GM21390 (cell line): ENCODE measurements at regions not wholly inside any gene's neighbourhood (a gene's known extent, or its start where the extent isn't known, plus 50 kb on each side); places are given as distances from the start of the nearest gene placed in this dataset.

ENCODE experiments used
- ATAC-seq: cut with Tn5 transposase; IDR thresholded peaks from one replicate; pipeline ENCODE4 v1.9.1; 2021; ENCODE audit not compliant: unreplicated experiment

DNA sequence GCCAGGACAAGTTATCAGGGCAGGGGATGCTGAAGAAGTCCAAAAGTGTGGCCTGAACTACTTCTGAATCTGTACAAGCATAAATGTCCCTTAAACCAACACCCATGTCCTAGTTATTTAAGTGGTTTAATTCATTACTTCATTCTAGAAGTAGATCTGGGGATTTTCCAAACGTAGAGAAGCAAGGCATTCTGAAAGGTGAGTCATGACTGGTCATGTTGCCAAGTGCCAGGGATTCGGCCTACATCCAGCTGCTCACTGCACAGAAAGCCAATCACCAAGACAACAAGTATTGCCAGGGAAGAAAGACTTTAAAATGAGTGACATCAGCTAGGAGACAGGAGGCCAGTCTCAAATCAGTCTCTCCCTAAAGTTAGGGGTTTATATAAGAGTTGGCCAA lies 396.6 kb downstream of the GABRB3 start:
- ATAC-seq = no peak

DNA sequence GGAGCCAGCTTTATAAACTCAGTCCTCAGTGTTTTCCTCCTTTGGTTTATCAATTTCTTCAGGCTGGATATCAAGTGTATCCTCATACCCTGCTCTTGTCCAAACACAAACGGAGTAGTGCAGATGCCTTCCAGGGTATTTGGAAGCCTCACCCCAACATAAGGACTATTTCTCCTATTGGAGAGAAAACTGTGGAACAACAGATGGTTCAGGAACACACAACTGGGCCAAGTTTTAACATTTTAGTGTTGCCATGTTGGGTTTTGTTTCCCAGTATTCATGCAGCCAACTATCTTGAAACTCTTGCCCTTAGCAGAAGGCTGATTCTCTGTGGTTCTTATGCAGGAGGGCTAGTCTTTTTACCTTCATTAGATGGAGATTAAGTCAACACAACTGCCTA lies 398.1 kb downstream of the GABRB3 start:
- no peak for ATAC-seq

GRCh38 chr15:26372706-26373105 lies 400.2 kb downstream of the GABRB3 start:
- ATAC-seq = no peak

DNA sequence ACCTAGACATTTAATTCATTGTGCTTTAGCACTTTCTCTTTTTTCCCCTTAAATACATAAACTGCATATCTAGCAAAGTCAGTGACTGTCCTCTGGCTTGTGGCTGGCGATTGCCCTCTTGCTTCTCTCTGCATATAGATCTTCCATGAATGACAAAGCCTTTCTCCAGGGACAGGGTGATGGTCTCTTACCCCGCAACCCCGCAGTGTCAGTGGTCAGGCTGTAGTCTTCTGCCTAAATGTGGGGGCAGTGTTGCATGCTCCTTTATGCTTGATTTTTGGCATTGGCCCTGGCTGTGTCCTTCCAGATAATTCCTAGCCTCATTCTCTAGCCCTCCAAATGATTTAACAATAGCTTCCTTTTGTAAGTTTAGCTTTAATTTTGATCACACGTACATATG lies 407.8 kb downstream of the GABRB3 start:
- no peak for ATAC-seq

DNA sequence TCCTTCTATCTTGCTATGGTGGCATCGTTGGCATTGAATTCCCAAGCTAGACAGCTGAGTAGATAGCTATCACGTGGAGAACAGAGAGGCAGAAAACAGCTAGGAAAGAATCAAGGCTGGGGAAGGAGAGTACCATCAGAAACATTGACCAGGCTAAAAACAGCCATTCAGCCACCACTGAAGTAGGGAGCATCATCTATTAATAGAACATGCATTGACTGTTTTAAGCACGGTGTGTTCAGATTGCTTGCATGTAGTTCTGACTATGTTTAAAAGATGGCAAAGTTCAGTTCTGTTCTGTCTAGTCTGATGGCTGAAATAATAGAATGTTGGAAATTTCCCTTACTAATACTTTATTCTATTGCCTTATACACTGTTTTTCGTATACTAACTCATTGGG lies 413.0 kb downstream of the GABRB3 start:
- no peak for ATAC-seq

- no peak for ATAC-seq
Measured at GRCh38 chr15:26358708-26359107, 414.2 kb downstream of the GABRB3 start.

DNA sequence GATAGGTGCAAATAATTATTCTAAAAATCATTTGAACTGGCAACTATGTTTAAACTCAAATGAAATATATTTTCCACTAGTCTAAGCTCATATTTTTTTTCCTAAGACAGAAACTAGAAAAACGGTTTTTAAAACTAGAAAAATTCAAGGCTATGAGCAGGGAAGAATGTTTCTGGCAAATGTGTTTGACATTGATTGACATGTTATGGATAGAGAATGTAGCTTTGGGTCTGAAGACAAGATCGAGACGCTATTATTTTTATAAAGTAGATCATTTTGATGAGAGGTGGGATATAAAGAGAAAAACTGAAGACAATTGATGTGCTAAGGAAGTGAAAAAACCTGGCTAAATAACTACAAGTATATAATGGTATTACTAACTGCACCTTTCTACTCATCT lies 415.2 kb downstream of the GABRB3 start:
- ATAC-seq = no peak

GRCh38 chr15:26355472-26356074 lies 417.3 kb downstream of the GABRB3 start:
- ATAC-seq = no peak

GRCh38 chr15:26352909-26353308 lies 420.0 kb downstream of the GABRB3 start:
- ATAC-seq = no peak

DNA sequence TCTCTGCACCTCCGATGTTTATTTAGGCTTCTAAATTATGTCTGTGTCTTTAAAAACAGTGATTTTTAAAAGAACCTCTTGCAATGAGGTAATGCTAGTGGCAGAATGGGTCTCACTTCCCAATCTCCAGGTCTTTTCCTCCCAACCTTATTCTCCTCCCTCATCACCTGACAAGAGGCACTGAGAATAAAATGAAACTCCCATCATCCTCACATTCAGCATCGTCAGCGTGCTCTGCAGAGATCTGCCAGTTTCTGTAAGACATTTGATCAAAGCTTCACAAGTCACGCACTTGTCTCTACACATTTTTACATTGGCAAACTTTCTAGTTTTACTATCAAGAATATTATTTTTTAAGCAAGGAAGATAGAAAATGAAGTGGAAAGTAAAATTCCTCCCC lies 420.5 kb downstream of the GABRB3 start:
- ATAC-seq = no peak

GRCh38 chr15:26325495-26325894 lies 447.4 kb downstream of the GABRB3 start:
- ATAC-seq = no peak

GRCh38 chr15:26323566-26323965 lies 449.3 kb downstream of the GABRB3 start:
- ATAC-seq = no peak

DNA sequence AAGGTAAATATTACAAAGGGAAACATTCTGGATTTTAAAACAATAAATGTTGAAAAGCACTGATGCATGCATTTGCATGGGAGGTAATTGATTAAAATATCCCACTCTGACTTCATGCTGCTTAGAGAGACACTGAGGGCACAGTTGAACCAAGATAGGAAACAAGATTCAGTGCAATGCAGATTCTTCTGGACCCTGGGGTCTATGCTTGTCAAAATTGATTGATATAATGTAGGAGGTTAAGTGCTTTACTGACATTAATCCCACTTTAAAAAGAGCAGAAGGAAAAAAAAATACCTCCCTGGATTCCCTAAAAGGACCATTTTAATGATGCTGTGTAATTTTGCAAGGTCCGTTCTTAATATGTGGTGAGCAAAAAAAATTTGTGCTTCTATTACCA lies 454.2 kb downstream of the GABRB3 start:
- no peak for ATAC-seq

DNA sequence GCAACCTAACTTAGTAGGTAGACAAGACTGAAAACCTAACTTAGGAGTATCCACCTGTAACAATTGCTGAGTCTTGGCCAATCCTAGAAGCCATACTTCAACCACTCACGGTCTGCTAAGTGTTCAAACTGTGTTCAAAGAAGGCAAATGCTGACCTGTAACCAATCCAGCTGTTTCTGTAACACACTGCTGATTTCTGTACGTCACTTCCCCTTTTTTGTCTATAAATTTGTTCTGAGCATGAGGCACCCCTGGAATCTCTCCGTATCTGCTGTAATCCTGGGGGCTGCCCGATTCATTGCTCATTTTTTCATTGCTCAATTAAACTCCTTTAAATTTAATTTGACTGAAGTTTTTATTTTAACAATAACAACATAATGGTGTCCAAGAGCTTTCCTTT lies 451.4 kb upstream of the ATP10A start:
- ATAC-seq = no peak

DNA sequence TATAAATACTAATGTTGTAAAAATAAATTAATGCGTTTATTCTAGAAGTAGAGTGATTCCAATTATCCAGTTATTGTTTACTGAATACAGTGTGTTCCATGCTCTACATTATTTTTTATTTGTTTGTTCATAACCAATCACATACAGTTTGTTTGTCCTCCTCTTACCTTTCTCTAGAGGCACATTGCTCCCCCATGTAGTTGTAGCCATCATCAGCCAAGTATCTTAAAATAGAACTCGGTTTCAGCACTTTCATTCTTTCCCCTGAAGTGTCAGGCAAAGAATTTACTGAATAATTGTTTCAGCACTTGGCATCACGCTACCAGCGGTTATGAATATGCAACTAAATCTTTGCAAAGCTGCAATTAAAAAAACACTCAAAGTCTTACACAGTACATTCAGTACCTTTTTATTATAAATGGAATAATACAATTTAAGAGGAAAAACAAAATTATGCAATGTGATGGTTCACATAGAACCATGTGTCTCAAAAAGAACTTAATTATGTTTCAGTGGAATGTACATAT lies 448.6 kb upstream of the ATP10A start:
- ATAC-seq = no peak

- no peak for ATAC-seq
Measured at GRCh38 chr15:26298659-26299170, 435.6 kb upstream of the ATP10A start.

GRCh38 chr15:26298010-26298658 lies 435.0 kb upstream of the ATP10A start:
- no peak for ATAC-seq

DNA sequence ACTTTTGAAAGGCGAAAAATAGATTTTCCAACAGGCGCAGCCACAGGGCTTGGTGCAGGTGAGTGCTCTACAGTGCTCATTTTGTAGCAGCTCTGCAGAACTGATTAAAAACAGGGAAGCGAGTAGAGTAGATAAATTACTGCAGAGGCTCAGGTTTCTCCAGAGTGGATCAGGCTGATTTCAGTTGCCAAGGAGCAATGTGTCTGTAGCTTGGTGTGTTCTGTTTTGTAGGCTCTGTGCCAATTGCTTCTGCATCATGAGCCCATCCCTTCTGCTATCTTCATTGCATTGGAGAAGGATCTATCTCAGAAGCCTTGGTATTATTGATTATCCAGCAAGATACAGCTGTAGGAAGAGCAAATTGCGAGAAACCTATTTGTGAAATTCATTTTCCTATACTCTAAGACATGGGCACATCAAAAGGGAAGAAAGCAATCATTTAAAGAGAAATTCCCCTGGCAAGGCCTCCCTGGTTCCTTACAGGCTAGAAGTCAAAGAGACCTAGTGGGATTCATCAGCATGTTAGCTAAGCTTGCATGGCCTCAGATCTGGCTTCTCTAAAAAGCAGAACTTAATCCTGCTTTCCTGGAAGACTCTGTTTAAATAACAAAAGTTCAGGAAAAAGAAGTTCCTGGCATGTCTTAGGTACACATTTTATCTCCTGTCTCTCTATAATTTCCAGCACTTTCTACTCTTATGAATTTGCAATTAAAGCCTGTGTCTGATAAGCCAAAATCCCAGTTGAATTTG lies 432.4 kb upstream of the ATP10A start:
- ATAC-seq = no peak

DNA sequence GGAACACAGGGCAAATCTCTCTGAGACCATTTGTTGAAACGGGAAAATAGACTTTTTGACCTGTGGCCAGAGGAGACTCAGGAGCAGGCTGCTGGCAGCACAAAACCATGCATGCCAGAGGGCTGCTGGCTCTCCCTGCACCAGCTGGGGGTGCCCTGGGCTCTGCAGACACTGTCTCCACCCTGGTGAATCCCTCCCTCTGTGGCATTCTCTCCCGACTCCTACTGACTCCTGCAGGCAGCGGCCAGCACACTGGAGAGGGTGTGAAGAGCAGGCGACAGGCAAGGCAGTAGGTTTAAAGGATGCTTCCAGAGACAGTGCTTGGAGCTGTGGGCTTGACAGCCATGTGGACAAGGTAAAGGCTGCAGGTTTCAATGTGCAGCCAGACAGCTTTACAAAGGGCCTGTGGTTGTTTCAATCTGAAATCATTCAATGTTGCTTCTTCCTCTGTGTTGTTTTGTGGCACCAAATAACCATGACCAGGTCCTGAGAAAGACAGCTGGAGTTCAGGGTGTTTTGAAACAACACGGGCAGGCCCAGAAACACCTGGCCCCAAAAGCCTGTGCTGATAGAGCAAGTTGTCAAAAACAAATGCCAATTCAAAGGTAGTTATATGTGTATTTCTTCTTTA lies 431.0 kb upstream of the ATP10A start:
- ATAC-seq = no peak

DNA sequence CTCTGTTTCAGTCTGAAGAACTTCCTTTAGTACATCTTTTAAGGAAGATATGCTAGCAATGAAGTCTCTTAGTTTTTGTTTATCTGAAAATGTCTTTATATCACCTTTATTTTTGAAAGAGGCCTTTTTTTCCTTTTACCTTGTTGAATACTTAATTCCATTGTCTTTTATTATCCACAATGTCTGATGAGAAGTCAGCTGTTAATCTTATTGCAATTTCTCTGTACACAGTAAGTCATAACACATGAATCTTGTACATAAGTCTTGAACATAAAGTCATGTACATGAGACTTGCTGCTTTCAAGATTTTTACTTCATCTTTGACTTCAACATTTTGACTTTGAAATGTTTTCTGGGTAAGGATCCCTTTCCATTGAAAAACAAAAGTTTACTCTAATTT lies 424.3 kb upstream of the ATP10A start:
- no peak for ATAC-seq

DNA sequence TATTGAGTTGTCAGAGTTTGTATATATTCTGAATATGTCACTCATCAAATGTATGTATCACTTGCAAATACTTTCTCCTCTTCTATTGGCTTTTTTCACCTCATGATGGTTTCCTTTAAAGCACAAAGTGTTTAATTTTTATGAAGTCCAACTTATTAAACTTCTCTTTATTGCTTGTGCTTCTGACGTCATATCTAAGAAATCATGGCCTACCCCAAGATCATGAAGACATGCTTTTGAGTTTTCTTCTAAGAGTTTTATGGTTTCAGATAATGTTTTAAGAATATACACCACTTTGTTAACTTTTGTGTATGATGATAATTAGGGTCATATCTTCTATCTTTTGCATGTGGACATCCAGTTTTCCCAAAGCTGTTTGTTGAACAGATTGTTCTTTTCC lies 417.2 kb upstream of the ATP10A start:
- no peak for ATAC-seq

- ATAC-seq = no peak
Measured at GRCh38 chr15:26261966-26262365, 398.8 kb upstream of the ATP10A start.
